ENCODE measurements at regions not wholly inside any gene's neighbourhood (a gene's known extent, or its start where the extent isn't known, plus 50 kb on each side); places are given as distances from the start of the nearest gene placed in this dataset.

GRCh38 chrX:7730071-7730470 lies 112.9 kb upstream of the VCX start:
- Histone ChIP-seq H3K9ac (ENCODE audit: low read length) (no peak overlapping the region), H3K79me2 (replicated peaks; ENCODE audit: insufficient read depth, low read length) (no peaks in the 10 kb centered on the region), H4K20me1 (ENCODE audit: insufficient read depth) (no peaks in the 10 kb centered on the region), H3K4me3 (ENCODE audit: low read length) (no peak overlapping the region), H3K9me3 (ENCODE audit: low read length) (no peaks in the 10 kb centered on the region), H3K4me2 (ENCODE audit: low read length) (no peak overlapping the region), H2AFZ (ENCODE audit: low read depth, low read length) (no peak overlapping the region), H3K36me3 (ENCODE audit: insufficient read depth, low read length) (no peaks in the 10 kb centered on the region), H3F3A (ENCODE audit: insufficient read depth, low read length, poor library complexity, severe bottlenecking) (no peaks in the 10 kb centered on the region), H3K27ac (ENCODE audit: low read length) (no peak overlapping the region), H3K9me2 (ENCODE audit: insufficient read depth, low read length) (no peaks in the 10 kb centered on the region), H3K27me3 (ENCODE audit: insufficient read depth, low read depth, low read length) (no peaks in the 10 kb centered on the region)
- TF ChIP-seq EZH2 (IDR thresholded peaks at IDR 0.05; ENCODE audit: borderline replicate concordance, insufficient read depth, low read length, poor library complexity, severe bottlenecking) (no peak), TAF1 (IDR thresholded peaks at IDR 0.05; ENCODE audit: low read depth) (no peak), EP300 (conservative IDR thresholded peaks at IDR 0.05; ENCODE audit: poor library complexity, severe bottlenecking) (no peak), MXI1 (conservative IDR thresholded peaks at IDR 0.05; ENCODE audit: poor library complexity, severe bottlenecking) (no peak), POLR2AphosphoS5 (IDR thresholded peaks at IDR 0.05) (no peak), RAD21 (conservative IDR thresholded peaks at IDR 0.05) (no peak), SMC3 (conservative IDR thresholded peaks at IDR 0.05; ENCODE audit: poor library complexity) (no peak), CTCF (IDR thresholded peaks at IDR 0.05; ENCODE audit: poor library complexity, severe bottlenecking) (no peak), REST (IDR thresholded peaks at IDR 0.05; ENCODE audit: borderline replicate concordance) (no peak)

- Histone ChIP-seq H3K4me2 (ENCODE audit: low read length) (no peak overlapping the region), H3K27ac (ENCODE audit: low read length) (no peak overlapping the region), H2AFZ (ENCODE audit: low read depth, low read length) (no peak overlapping the region), H3K9me2 (ENCODE audit: insufficient read depth, low read length) (no peaks in the 10 kb centered on the region), H3K9ac (ENCODE audit: low read length) (no peak overlapping the region), H3K36me3 (ENCODE audit: insufficient read depth, low read length) (no peaks in the 10 kb centered on the region), H3K27me3 (ENCODE audit: insufficient read depth, low read depth, low read length) (no peaks in the 10 kb centered on the region), H3K4me3 (ENCODE audit: low read length) (no peak overlapping the region), H4K20me1 (ENCODE audit: insufficient read depth) (no peaks in the 10 kb centered on the region), H3F3A (ENCODE audit: insufficient read depth, low read length, poor library complexity, severe bottlenecking) (no peaks in the 10 kb centered on the region), H3K79me2 (replicated peaks; ENCODE audit: insufficient read depth, low read length) (no peaks in the 10 kb centered on the region), H3K9me3 (ENCODE audit: low read length) (no peaks in the 10 kb centered on the region)
- TF ChIP-seq REST (IDR thresholded peaks at IDR 0.05; ENCODE audit: borderline replicate concordance) (no peak), SMC3 (conservative IDR thresholded peaks at IDR 0.05; ENCODE audit: poor library complexity) (no peak), TAF1 (IDR thresholded peaks at IDR 0.05; ENCODE audit: low read depth) (no peak), CTCF (IDR thresholded peaks at IDR 0.05; ENCODE audit: poor library complexity, severe bottlenecking) (no peak), EZH2 (IDR thresholded peaks at IDR 0.05; ENCODE audit: borderline replicate concordance, insufficient read depth, low read length, poor library complexity, severe bottlenecking) (no peak), RAD21 (conservative IDR thresholded peaks at IDR 0.05) (no peak), POLR2AphosphoS5 (IDR thresholded peaks at IDR 0.05) (no peak), EP300 (conservative IDR thresholded peaks at IDR 0.05; ENCODE audit: poor library complexity, severe bottlenecking) (no peak), MXI1 (conservative IDR thresholded peaks at IDR 0.05; ENCODE audit: poor library complexity, severe bottlenecking) (no peak)
Measured at GRCh38 chrX:7720519-7720918, 122.5 kb upstream of the VCX start.

All from neural cell (in vitro differentiated cells).